ENCODE measurements at regions not wholly inside any gene's neighbourhood (a gene's known extent, or its start where the extent isn't known, plus 50 kb on each side); places are given as distances from the start of the nearest gene placed in this dataset.

DNA sequence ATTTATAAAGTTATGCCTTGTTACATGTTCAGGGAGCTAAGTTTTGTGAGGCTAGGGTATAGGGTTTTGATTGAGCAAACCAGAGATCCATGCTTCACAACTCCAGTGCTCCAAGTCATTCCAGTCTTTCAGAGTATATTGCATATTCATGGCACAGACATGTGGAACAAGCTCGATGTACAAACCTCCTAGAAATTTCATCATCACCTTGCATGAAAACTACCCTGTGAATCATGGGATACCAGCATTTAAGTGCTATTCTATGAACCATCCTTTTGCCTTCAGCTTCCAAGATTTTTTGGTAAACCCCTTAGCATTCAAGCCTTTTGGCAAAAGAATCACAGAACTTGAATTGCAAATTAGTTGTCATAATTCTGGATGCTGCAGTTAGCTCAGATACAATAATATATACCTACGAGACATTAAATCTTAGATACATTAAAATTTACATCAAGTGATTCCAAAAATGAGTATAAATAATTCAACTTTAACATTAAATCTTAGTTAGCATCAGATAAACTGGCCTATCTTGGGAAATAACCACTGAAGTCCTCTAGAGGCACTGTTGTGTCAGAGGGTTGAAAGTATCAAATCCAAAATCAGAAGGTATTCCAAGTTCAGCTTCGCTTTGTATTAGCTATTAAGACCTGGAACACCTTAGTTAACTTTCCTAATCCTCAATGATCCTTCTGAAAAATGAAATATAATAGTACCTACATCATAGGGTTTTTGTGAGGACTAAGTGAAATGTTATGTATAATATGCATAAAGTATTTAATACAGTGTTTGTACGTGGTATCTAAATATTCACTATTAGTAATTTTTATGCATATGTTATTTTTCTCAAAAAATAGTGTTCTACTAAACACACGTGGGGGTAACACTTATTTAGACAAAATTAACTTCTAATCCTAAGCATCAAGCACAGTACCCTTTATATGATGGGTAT lies 55.5 kb upstream of the CABCOCO1 start:
- ChIA-PET POLR2A (ENCODE audit: unreplicated experiment) (interaction anchor here (0.7 kb wide), 1 partner anchor 211 kb away, joined by 3 read pairs; no protein-coding TSS in a partner anchor), CTCF (interaction anchor here (0.5 to 1.6 kb wide), 7 partner anchors 46 to 333 kb away, joined by 3 to 9 read pairs (median 3); no protein-coding TSS in a partner anchor)
- no TSS peak for BruUV-seq (replicated peaks)

DNA sequence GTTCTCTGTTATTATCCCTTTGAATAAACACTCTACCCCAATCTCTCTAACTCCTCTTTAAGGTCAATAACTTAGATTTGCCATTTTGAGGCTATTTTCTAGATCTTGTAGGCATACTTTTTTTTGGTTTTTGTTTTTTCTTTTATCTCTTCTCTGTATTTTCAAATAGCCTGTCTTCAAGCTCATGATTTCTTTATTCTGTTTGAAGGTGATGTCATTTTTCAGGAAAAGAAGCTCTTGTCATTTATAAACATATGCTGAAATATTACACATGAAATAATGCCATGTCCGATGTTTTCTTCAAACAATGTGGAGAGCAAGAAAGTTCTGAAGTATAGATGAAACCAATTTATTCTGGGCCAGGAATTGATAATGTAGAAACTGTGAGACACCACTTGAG lies 57.5 kb upstream of the CABCOCO1 start:
- intact Hi-C loops (cut with micrococcal nuclease) = no loop called here
- Histone ChIP-seq H3K79me2 (ENCODE audit: low read length) (no peaks in the 10 kb centered on the region), H3K4me3 (ENCODE audit: low read length) (no peak overlapping the region), H3K9me3 (ENCODE audit: low read length) (no peaks in the 10 kb centered on the region), H3F3A (ENCODE audit: low read length, unreplicated experiment) (no peaks in the 10 kb centered on the region), H3K4me1 (ENCODE audit: insufficient read depth, low read length) (no peaks in the 10 kb centered on the region), H3K9ac (ENCODE audit: low read length) (no peak overlapping the region), H3K4me2 (ENCODE audit: low read length) (no peak overlapping the region), H3K27ac (ENCODE audit: low read length) (no peak overlapping the region), H3K27me3 (ENCODE audit: low read length) (no peaks in the 10 kb centered on the region), H3K9me2 (replicated peaks; ENCODE audit: low read length) (no peaks in the 10 kb centered on the region), H2AFZ (ENCODE audit: low read length) (no peak overlapping the region), H3K36me3 (ENCODE audit: low read depth, low read length) (no peaks in the 10 kb centered on the region), H4K20me1 (ENCODE audit: low read length) (no peaks in the 10 kb centered on the region)
- POLR2A ChIA-PET (ENCODE audit: unreplicated experiment) = no interaction called here
- DNase-seq (no peak), ATAC-seq (no peak)
- TF ChIP-seq, protein P1, sequence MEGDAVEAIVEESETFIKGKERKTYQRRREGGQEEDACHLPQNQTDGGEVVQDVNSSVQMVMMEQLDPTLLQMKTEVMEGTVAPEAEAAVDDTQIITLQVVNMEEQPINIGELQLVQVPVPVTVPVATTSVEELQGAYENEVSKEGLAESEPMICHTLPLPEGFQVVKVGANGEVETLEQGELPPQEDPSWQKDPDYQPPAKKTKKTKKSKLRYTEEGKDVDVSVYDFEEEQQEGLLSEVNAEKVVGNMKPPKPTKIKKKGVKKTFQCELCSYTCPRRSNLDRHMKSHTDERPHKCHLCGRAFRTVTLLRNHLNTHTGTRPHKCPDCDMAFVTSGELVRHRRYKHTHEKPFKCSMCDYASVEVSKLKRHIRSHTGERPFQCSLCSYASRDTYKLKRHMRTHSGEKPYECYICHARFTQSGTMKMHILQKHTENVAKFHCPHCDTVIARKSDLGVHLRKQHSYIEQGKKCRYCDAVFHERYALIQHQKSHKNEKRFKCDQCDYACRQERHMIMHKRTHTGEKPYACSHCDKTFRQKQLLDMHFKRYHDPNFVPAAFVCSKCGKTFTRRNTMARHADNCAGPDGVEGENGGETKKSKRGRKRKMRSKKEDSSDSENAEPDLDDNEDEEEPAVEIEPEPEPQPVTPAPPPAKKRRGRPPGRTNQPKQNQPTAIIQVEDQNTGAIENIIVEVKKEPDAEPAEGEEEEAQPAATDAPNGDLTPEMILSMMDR (conservative IDR thresholded peaks at IDR 0.05; ENCODE audit: low read depth, low read length) = no peak
- TF ChIP-seq EZH2 (IDR thresholded peaks at IDR 0.05; ENCODE audit: low read length, unreplicated experiment) (no peak), EZH2phosphoT487 (IDR thresholded peaks at IDR 0.05; ENCODE audit: borderline replicate concordance, low read length) (no peak)
- CTCF ChIA-PET = no interaction called here
- BruUV-seq (replicated peaks) = no TSS peak

More for the DNA sequence above, 55.5 kb upstream of the CABCOCO1 start:
- Histone ChIP-seq H2AFZ (ENCODE audit: low read length) (no peak overlapping the region), H3K79me2 (ENCODE audit: low read length) (no peaks in the 10 kb centered on the region), H3K9me3 (ENCODE audit: low read length) (no peaks in the 10 kb centered on the region), H3K36me3 (ENCODE audit: low read depth, low read length) (no peaks in the 10 kb centered on the region), H3K27me3 (ENCODE audit: low read length) (no peaks in the 10 kb centered on the region), H4K20me1 (ENCODE audit: low read length) (no peaks in the 10 kb centered on the region), H3K4me2 (ENCODE audit: low read length) (no peak overlapping the region), H3K27ac (ENCODE audit: low read length) (no peak overlapping the region), H3K4me3 (ENCODE audit: low read length) (no peak overlapping the region), H3F3A (ENCODE audit: low read length, unreplicated experiment) (no peaks in the 10 kb centered on the region), H3K4me1 (ENCODE audit: insufficient read depth, low read length) (no peaks in the 10 kb centered on the region), H3K9me2 (replicated peaks; ENCODE audit: low read length) (no peaks in the 10 kb centered on the region), H3K9ac (ENCODE audit: low read length) (no peak overlapping the region)
- TF ChIP-seq, protein P1 (conservative IDR thresholded peaks at IDR 0.05; ENCODE audit: low read depth, low read length) = peak; percentile 99
- TF ChIP-seq EZH2phosphoT487 (IDR thresholded peaks at IDR 0.05; ENCODE audit: borderline replicate concordance, low read length) = no peak
- DNase-seq (peak; percentile 84), ATAC-seq (peak; percentile 90)
- intact Hi-C loops (cut with micrococcal nuclease) = loop anchor here (1.0 kb wide), 2 partner anchors 126 to 228 kb away; no protein-coding TSS in a partner anchor

DNA sequence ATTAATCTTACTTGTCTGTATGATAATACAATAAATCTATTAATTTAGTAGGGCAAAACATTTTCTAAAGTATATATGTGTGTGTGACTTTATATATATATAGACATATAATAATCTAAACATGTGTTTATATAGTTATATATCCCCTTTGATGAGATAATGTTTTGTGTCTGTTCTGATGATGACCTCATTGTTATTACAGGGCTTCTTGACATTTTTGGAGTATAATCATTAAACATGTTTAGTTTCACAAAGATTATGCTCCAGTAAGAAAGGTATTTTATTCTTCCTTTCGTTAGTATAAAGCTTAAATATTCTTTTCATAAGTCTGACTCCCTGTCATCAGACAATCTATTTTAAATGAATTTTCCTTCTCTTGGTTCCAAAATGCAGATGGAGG lies 62.3 kb upstream of the CABCOCO1 start:
- Histone ChIP-seq H3K4me1 (ENCODE audit: insufficient read depth, low read length) (no peaks in the 10 kb centered on the region), H3K4me2 (ENCODE audit: low read length) (no peak overlapping the region), H3K27me3 (ENCODE audit: low read length) (peaks cover 4% of the 10 kb centered on the region; the same call in 1 of the 2 replicates), H2AFZ (ENCODE audit: low read length) (no peak overlapping the region), H3K9me2 (replicated peaks; ENCODE audit: low read length) (no peaks in the 10 kb centered on the region), H3K27ac (ENCODE audit: low read length) (no peak overlapping the region), H3K79me2 (ENCODE audit: low read length) (no peaks in the 10 kb centered on the region), H3K9me3 (ENCODE audit: low read length) (no peaks in the 10 kb centered on the region), H3K4me3 (ENCODE audit: low read length) (no peak overlapping the region), H4K20me1 (ENCODE audit: low read length) (no peaks in the 10 kb centered on the region), H3K36me3 (ENCODE audit: low read depth, low read length) (no peaks in the 10 kb centered on the region), H3F3A (ENCODE audit: low read length, unreplicated experiment) (no peaks in the 10 kb centered on the region), H3K9ac (ENCODE audit: low read length) (no peak overlapping the region)
- ChIA-PET POLR2A (ENCODE audit: unreplicated experiment) (interaction anchor here (0.5 to 0.6 kb wide), 3 partner anchors 302 to 1153 kb away, joined by 3 read pairs; no protein-coding TSS in a partner anchor), CTCF (interaction anchor here (0.6 kb wide), 1 partner anchor 48 kb away, joined by 7 read pairs; no protein-coding TSS in a partner anchor)
- no peak for ATAC-seq
- intact Hi-C loops (cut with micrococcal nuclease) = no loop called here
- no peak for DNase-seq
- BruUV-seq (replicated peaks) = no TSS peak
- TF ChIP-seq EZH2 (IDR thresholded peaks at IDR 0.05; ENCODE audit: low read length, unreplicated experiment) = no peak
- TF ChIP-seq, protein P1 (conservative IDR thresholded peaks at IDR 0.05; ENCODE audit: low read depth, low read length) = no peak
- TF ChIP-seq EZH2phosphoT487 (IDR thresholded peaks at IDR 0.05; ENCODE audit: borderline replicate concordance, low read length) = no peak

Measured in PC-3 (cell line).